ENCODE measurements at regions not wholly inside any gene's neighbourhood (a gene's known extent, or its start where the extent isn't known, plus 50 kb on each side); places are given as distances from the start of the nearest gene placed in this dataset.

- Mint-ChIP-seq H3K27me3 (no peaks in the 10 kb centered on the region), H3K4me1 (peaks cover 39% of the 10 kb centered on the region), H3K9me3 (no peaks in the 10 kb centered on the region), H3K36me3 (ENCODE audit: low read depth) (no peaks in the 10 kb centered on the region), H3K4me3 (no peak overlapping the region), H3K27ac (peak overlapping the region; percentile 2)
- ChIA-PET CTCF (interaction anchor here (0.9 to 1.6 kb wide), 3 partner anchors 11 to 821 kb away, joined by 3 to 5 read pairs (median 4); no protein-coding TSS in a partner anchor), POLR2A (no interaction called here)
- no peak for TF ChIP-seq CTCF (IDR thresholded peaks at IDR 0.05)
- ATAC-seq (ENCODE audit: low read depth): peak; percentile 80
- intact Hi-C loops (cut with micrococcal nuclease): no loop called here
- no peak for DNase-seq
These were observed 300.6 kb downstream of the COG6 start for GRCh38 chr13:39956036-39956435.

- DNase-seq: no peak
- intact Hi-C loops (cut with micrococcal nuclease): no loop called here
These were observed 302.6 kb downstream of the COG6 start for GRCh38 chr13:39957868-39958677.

GRCh38 chr13:39959497-39960144, 304.2 kb downstream of the COG6 start:
- Mint-ChIP-seq H3K36me3 (ENCODE audit: low read depth) (no peaks in the 10 kb centered on the region), H3K27me3 (no peaks in the 10 kb centered on the region), H3K27ac (no peak overlapping the region), H3K4me3 (no peak overlapping the region), H3K9me3 (no peaks in the 10 kb centered on the region), H3K4me1 (peaks cover 19% of the 10 kb centered on the region)
- intact Hi-C loops (cut with micrococcal nuclease): no loop called here
- POLR2A ChIA-PET: no interaction called here
- CTCF ChIA-PET: interaction anchor here (1.2 kb wide), 1 partner anchor 17 kb away, joined by 4 read pairs; no protein-coding TSS in a partner anchor
- no peak for TF ChIP-seq CTCF (IDR thresholded peaks at IDR 0.05)
- ATAC-seq (ENCODE audit: low read depth) (no peak), DNase-seq (no peak)

More at GRCh38 chr13:39957868-39958677, 302.6 kb downstream of the COG6 start:
- Mint-ChIP-seq H3K9me3 (no peaks in the 10 kb centered on the region), H3K27me3 (no peaks in the 10 kb centered on the region), H3K36me3 (ENCODE audit: low read depth) (no peaks in the 10 kb centered on the region), H3K27ac (no peak overlapping the region), H3K4me1 (peaks cover 23% of the 10 kb centered on the region), H3K4me3 (peak overlapping the region; percentile 50)
- no peak for TF ChIP-seq CTCF (IDR thresholded peaks at IDR 0.05)
- POLR2A ChIA-PET: no interaction called here
- CTCF ChIA-PET: no interaction called here
- no peak for ATAC-seq (ENCODE audit: low read depth)

- intact Hi-C loops (cut with micrococcal nuclease): no loop called here
- no peak for TF ChIP-seq CTCF (IDR thresholded peaks at IDR 0.05)
- POLR2A ChIA-PET: no interaction called here
- ATAC-seq (ENCODE audit: low read depth): no peak
- Mint-ChIP-seq H3K4me1 (peaks cover 19% of the 10 kb centered on the region), H3K27me3 (peaks cover 1% of the 10 kb centered on the region), H3K4me3 (no peak overlapping the region), H3K9me3 (no peaks in the 10 kb centered on the region), H3K27ac (no peak overlapping the region), H3K36me3 (ENCODE audit: low read depth) (no peaks in the 10 kb centered on the region)
- DNase-seq: no peak
- CTCF ChIA-PET: interaction anchor here (1.2 kb wide), 1 partner anchor 17 kb away, joined by 4 read pairs; no protein-coding TSS in a partner anchor
These were observed 304.7 kb downstream of the COG6 start for GRCh38 chr13:39960191-39960590.

GRCh38 chr13:39961036-39961435, 305.6 kb downstream of the COG6 start:
- Mint-ChIP-seq H3K4me1 (peaks cover 13% of the 10 kb centered on the region), H3K36me3 (ENCODE audit: low read depth) (no peaks in the 10 kb centered on the region), H3K4me3 (no peak overlapping the region), H3K27ac (no peak overlapping the region), H3K27me3 (peaks cover 6% of the 10 kb centered on the region), H3K9me3 (no peaks in the 10 kb centered on the region)
- no peak for TF ChIP-seq CTCF (IDR thresholded peaks at IDR 0.05)
- intact Hi-C loops (cut with micrococcal nuclease): no loop called here
- DNase-seq (no peak), ATAC-seq (ENCODE audit: low read depth) (no peak)
- ChIA-PET CTCF (interaction anchor here (1.2 kb wide), 1 partner anchor 18 kb away, joined by 4 read pairs; no protein-coding TSS in a partner anchor), POLR2A (no interaction called here)
